KG1 (cell line): ENCODE measurements at regions not wholly inside any gene's neighbourhood (a gene's known extent, or its start where the extent isn't known, plus 50 kb on each side); places are given as distances from the start of the nearest gene placed in this dataset.

ENCODE experiments used
- DNase-seq: peaks from one replicate; lab custom pipeline; 2025; lab: John Stamatoyannopoulos, UW

GRCh38 chr3:106707347-106707746, 669.9 kb upstream of the CCDC54 start:
- DNase-seq = no peak

GRCh38 chr3:106710596-106710995, 666.6 kb upstream of the CCDC54 start:
- no peak for DNase-seq

DNA sequence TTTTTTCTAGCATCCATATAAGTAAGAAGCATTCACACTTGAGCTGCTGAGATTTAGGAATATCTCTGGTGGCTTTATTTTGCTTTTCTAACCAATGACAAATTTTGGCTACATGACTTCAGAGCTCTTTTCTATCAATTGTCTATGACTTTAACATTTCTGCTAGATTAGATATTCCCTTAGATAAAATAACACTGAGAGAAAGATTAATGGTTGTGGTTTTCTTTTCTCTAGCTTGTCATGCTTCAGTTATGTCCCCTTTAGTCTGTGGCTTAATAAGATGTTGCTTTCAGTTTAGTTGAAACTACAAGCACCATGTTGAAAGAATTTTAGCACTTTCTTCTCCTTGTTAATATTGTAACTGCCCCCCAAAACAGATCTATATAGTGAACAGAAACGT, 665.6 kb upstream of the CCDC54 start:
- no peak for DNase-seq

DNA sequence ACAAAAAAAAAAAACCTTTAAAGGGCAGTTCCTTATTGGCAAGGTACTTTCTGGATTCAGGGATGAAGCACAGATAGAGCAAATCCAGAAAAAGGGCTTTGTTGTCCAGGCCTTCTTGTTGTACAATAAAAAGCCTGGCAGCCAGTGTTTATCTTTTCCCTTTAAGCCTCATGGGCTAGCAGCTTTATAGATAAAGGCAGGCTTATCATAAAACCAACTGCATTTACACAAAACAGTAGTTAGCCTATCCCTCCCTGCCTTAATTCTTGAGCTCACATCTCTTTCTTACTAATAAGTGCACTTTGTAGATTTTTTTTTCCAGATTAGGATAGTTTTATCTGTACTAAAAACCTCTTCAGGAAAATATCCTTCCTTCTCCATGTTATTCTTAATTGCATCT, 662.8 kb upstream of the CCDC54 start:
- DNase-seq = no peak

DNA sequence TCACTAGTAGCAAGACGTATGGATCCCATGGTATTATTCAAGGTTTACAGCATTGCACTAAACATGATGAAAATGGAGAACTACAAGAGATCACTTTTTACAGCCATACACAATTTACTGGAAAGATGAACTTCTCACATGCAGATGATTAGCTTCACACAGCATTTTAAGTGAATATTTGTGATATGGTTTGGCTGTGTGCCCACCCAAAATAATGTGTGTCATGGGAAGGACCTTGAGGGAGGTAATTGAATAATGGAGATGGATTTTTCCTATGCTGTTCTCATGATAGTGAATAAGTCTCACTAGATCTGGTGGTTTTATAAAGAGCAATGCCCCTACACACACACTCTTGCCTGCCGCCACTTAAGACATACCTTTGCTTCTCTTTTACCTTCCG, 662.0 kb upstream of the CCDC54 start:
- no peak for DNase-seq

- no peak for DNase-seq
Observed at GRCh38 chr3:106717178-106717780, 660.0 kb upstream of the CCDC54 start.

GRCh38 chr3:106719077-106719476, 658.2 kb upstream of the CCDC54 start:
- no peak for DNase-seq

- no peak for DNase-seq
Observed at GRCh38 chr3:106719583-106719982, 657.7 kb upstream of the CCDC54 start.

DNA sequence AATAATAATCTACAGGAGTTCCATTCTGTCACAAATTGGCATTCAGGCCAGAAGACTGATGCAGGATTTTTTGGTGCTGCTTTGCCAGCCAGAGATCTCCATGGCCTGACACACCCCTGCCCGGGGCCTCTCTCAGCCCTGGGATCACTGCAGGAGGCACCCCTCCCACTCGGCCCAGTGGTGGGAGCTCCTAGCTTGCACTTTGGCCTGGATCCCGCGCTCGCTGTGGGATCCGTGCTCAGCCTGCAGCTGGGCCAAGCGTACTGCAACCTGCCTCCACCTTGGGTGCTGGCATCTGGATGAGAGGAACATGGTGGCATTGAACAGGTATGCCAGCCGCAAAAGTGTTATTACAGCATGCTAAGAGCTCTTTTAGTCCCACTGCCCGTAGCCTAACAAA, 656.7 kb upstream of the CCDC54 start:
- DNase-seq = no peak

- DNase-seq = no peak
Observed at GRCh38 chr3:106725566-106725965, 651.7 kb upstream of the CCDC54 start.

DNA sequence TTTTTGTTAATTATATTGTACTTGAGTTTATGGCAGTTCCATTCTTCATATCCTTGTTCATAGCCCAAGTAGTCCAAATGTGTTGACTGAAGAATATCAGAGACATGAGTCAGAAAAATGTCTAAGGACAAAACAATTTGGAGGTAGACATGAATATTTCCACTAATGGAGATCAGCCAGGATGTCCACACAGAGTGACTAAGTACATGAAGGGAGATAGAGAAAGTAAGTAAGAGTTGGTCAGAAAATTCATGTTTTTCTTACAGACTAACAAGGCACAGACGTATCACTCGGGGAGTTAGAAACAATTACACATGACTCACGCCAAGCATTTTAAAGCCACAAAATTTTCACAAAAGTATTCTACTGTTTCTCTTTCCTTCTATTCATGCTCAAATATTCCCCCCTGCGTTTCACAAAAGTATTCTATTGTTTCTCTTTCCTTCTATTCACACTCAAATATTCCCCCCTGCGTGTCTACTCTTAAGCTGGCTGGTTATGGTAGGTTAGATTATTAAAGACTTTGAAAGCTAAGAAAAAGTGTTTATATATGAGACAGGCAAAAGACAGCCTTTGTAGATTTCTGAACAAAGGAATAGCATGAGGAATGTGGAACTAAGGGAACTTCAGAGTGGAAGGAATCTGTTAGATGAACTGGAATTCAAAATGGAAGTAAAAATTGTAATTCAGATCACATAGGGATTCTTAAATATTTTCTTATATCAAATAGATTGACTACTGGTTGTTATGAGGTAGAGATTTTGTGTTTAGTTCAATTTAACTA, 648.7 kb upstream of the CCDC54 start:
- DNase-seq = no peak

DNA sequence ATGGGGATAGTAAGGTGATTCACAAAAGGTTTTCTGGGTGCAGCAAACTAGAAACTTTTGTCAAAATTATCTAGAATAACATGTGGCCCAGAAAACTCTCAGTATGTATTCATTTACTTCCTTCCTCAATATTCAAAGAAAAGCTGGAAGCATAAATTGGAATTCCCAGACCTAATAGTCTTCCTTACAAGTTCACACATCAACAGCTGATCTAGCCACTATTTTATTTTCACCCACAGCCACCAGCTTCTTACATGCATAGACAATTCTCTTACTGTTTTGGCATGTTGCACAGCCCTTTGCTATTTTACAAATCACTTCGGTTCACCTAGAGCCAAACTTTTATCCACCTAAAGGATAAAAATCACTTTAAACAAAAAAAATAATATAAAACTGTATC, 647.8 kb upstream of the CCDC54 start:
- no peak for DNase-seq

DNA sequence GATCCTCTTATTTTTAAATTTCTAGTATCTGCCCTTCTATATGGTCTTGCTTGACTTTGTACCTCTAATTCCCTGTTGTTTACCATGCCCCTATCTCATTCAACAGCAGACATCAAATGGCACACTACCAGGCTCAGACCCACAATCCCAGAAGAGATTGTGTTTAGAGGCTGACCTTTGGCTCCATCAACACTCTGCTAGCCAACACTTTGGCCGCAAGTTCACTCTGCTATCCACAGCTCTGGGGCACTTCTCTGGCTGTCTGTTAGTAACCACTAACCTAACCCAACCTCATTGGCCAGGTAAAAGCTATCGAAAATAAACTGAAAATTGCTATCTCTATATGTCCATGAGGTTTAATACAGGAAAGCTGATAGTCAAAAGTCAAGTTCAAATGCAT, 646.0 kb upstream of the CCDC54 start:
- no peak for DNase-seq

DNA sequence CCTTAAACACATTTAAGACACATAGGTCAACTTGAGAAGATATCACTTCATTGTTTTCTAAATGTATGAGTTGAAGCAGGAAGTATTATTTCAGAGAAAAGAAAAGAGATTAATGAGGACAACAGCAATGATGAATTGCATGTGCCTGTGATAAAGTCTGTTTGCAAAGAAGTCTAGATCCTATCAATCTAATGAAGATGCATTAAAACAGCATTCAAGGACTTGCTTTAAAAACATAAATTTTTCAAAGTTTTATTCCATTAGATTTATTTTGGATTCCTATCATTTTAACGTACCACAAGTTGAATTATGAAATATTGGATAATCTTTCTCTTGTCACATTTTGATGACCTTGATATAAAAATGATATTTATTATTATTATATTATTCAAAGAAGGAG, 642.5 kb upstream of the CCDC54 start:
- DNase-seq = no peak

DNA sequence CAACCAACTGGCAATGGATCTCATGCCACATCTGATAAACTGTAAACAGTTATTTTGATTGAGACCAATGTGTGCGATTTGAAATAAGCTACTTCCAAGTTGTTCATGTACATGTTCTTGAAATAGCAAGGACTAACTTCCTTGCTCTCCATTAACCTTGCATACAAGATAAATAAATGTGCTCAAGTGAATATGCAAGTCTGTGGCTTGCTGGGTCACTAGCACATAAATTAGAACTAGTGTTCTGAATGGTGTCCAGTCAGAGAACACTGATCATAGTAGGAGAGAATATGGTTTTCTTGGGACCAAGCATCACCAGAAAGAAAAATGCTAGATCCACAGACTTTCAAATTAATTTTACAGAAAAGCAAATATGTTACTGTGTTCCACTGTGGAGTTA, 640.0 kb upstream of the CCDC54 start:
- DNase-seq = no peak

GRCh38 chr3:106740116-106740515, 637.1 kb upstream of the CCDC54 start:
- no peak for DNase-seq

- DNase-seq = no peak
Observed at GRCh38 chr3:106745344-106746168, 631.7 kb upstream of the CCDC54 start.

GRCh38 chr3:106746286-106746685, 631.0 kb upstream of the CCDC54 start:
- no peak for DNase-seq

DNA sequence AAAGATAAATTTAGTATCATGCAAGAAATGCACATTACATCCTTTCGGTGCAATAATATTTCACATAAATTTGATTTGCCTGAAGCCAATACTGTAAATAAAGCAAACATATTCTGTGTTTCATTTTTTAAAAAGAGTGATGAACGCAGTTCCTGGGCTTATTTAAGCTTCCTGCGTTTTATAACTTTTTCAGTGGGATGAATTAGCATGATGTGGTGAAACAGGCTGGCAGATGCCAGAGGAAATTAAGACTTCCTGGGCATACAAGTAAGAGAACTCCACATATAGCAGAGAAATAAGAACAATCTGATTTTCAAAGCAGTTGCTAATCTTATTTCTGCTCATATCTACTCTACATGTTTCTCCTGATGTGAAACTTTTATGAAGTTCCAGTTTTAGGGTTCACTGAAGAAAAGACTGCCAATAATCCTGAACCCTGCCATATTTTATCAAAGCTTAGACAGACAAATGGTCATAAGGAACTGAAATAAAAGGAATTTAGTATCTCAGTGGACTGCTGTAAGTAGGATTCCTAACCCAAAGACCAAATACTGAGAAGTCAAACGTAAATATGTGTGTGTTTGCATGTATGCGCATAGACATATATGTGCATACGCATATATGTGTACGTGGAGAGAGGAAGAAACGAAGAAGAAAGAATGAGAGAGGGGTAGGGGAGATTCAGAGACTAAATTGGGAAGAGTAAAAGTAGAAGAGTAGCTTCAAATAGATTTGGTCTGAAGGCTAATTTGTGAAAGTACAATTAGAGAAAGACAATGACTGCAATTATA, 628.6 kb upstream of the CCDC54 start:
- no peak for DNase-seq

DNA sequence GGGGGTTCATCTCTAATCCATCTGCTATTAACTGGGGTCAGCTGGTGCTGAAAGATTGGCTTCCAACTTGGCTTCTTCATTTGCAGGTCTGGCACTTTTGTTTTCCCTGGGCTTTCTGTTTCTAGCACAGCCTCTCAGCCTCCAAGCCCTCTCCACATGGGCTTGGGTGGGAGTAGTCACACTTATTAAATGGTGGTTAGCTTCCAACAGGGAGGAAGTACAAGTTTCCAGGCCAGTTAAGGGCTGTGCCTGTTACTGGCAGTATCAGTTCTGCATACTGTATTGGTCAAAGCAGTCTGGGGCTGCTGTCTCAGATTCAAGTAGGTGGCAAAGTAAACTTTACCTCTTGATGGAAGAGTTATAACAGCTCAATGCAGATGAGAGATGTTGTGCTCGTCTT, 627.1 kb upstream of the CCDC54 start:
- DNase-seq = no peak

DNA sequence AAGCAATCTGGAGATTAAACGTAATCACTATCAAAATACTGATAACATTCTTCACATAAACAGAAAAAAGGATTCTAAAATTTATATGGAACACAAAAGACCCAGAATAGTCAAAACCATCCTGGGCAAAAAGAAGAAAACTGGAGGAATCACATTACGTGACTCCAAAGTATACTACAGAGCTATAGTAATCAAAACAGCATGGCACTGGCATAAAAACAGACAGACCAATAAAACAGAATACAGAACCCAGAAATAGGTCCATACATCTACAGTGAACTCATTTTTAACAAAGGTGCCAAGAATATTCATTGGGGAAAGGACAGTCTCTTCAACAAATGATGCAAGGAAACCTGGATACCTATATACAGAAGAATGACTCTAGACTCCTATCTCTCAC, 621.9 kb upstream of the CCDC54 start:
- DNase-seq = no peak

DNA sequence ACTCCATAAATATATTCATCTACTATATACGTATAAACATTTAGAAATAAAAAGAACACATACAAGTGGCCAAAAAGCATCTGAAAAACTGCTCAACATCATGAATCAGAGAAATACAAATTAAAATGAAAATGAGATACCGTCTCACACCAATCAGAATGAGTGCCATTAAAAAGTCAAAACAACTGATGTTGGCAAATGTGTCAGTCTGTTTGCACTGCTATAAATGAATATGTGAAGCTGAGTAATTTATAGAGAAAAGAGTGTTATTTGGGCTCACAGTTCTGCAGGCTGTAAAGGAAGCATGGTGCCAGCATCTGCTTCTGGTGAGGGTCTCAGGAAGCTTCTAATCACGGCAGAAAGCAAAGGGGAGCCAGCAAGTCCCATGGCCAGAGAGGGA, 620.3 kb upstream of the CCDC54 start:
- DNase-seq = no peak
